CD8-positive, alpha-beta memory T cell (primary cell): ENCODE measurements at regions not wholly inside any gene's neighbourhood (a gene's known extent, or its start where the extent isn't known, plus 50 kb on each side); places are given as distances from the start of the nearest gene placed in this dataset.

Source experiments
- CTCF ChIA-PET: fragments of 350-600 bp; sonication (Branson Sonifier 250); formaldehyde crosslinking; loops from one replicate; lab custom pipeline; 2021; ENCODE audit warnings: antibody characterized with exemption; lab: Charles Lee
- POLR2A ChIA-PET: fragments of 350-600 bp; sonication (Branson Sonifier 250); formaldehyde crosslinking; loops from one replicate; lab custom pipeline; 2021; ENCODE audit warnings: antibody characterized with exemption; lab: Charles Lee
- DNase-seq, 5 donors: peaks; one replicate each; pipeline versions ENCODE4 v3.0.0 to v3.0.0-alpha.2; 2020 to 2022; ENCODE audit warnings: mixed read lengths in 1 of 5
- H3K27ac ChIP-seq: one replicate; pipeline ENCODE4 v1.7.0; 2013; ENCODE audit warnings: low read depth, mild to moderate bottlenecking, low read length, moderate library complexity
- H3K27me3 ChIP-seq: 2 replicates; pipeline ENCODE4 v1.7.0; 2013; ENCODE audit warnings: low read length, mild to moderate bottlenecking; ENCODE audit not compliant: insufficient read depth, poor library complexity, severe bottlenecking
- H3K36me3 ChIP-seq: 2 replicates; pipeline ENCODE4 v1.7.0; 2013; ENCODE audit warnings: mild to moderate bottlenecking, low read length, moderate library complexity; ENCODE audit not compliant: insufficient read depth
- H3K4me1 ChIP-seq: 2 replicates; pipeline ENCODE4 v1.7.0; 2013; ENCODE audit warnings: mild to moderate bottlenecking, low read length, moderate library complexity; ENCODE audit not compliant: insufficient read depth
- H3K4me3 ChIP-seq: 2 replicates; pipeline ENCODE4 v1.7.0; 2013; ENCODE audit warnings: mild to moderate bottlenecking, low read length
- H3K9me3 ChIP-seq: 2 replicates; pipeline ENCODE4 v1.7.0; 2013; ENCODE audit warnings: mild to moderate bottlenecking, low read length
- H3K27ac Mint-ChIP-seq, 8 donors: one replicate each; pipeline ENCODE4 v1.8.0; 2020 to 2021; ENCODE audit warnings: mixed read lengths in 8 of 8, mild to moderate bottlenecking in 6 of 8, inconsistent platforms in 3 of 8, moderate library complexity in 3 of 8
- H3K27me3 Mint-ChIP-seq, 2 donors: one replicate each; pipeline ENCODE4 v1.8.0; 2020 to 2021; ENCODE audit warnings: mixed read lengths in 2 of 2, mild to moderate bottlenecking in 1 of 2, moderate library complexity in 1 of 2
- H3K36me3 Mint-ChIP-seq, 3 donors: one replicate each; pipeline ENCODE4 v1.8.0; 2020 to 2021; ENCODE audit warnings: mixed read lengths in 3 of 3, inconsistent platforms in 1 of 3, mild to moderate bottlenecking in 1 of 3
- H3K4me1 Mint-ChIP-seq, 3 donors: one replicate each; pipeline ENCODE4 v1.8.0; 2020 to 2021; ENCODE audit warnings: mixed read lengths in 3 of 3, inconsistent platforms in 1 of 3, mild to moderate bottlenecking in 1 of 3
- H3K4me3 Mint-ChIP-seq, 7 donors: one replicate each; pipeline ENCODE4 v1.8.0; 2020 to 2021; ENCODE audit warnings: mixed read lengths in 7 of 7, mild to moderate bottlenecking in 6 of 7, moderate library complexity in 4 of 7, inconsistent platforms in 2 of 7
- H3K9me3 Mint-ChIP-seq, 5 donors: one replicate each; pipeline ENCODE4 v1.8.0; 2020 to 2022; ENCODE audit warnings: mixed read lengths in 5 of 5, mild to moderate bottlenecking in 3 of 5, moderate library complexity in 2 of 5, inconsistent platforms in 1 of 5

- Histone ChIP-seq H3K4me1 (no peaks in the 10 kb centered on the region), H3K4me3 (no peak overlapping the region), H3K27ac (no peak overlapping the region), H3K36me3 (no peaks in the 10 kb centered on the region), H3K27me3 (no peaks in the 10 kb centered on the region), H3K9me3 (no peaks in the 10 kb centered on the region)
- H3K27me3 Mint-ChIP-seq = peaks cover 22% of the 10 kb centered on the region in 2 donors
- CTCF ChIA-PET = no interaction called here
- no peak for DNase-seq
- no peak overlapping the region for H3K27ac Mint-ChIP-seq
- H3K9me3 Mint-ChIP-seq = peaks cover 0 to 2% (median 0%) of the 10 kb centered on the region in 5 donors
- POLR2A ChIA-PET = no interaction called here
- H3K4me1 Mint-ChIP-seq = no peaks in the 10 kb centered on the region
- no peaks in the 10 kb centered on the region for H3K36me3 Mint-ChIP-seq
- H3K4me3 Mint-ChIP-seq = no peak overlapping the region
Measured at GRCh38 chr2:205878999-205879762, 196.9 kb downstream of the NRP2 start.

- H3K9me3 Mint-ChIP-seq = peaks cover 0 to 2% (median 0%) of the 10 kb centered on the region in 5 donors
- Histone ChIP-seq H3K27me3 (no peaks in the 10 kb centered on the region), H3K4me1 (no peaks in the 10 kb centered on the region), H3K27ac (no peak overlapping the region), H3K4me3 (no peak overlapping the region), H3K36me3 (no peaks in the 10 kb centered on the region), H3K9me3 (no peaks in the 10 kb centered on the region)
- ChIA-PET POLR2A (no interaction called here), CTCF (no interaction called here)
- DNase-seq = no peak
- H3K27ac Mint-ChIP-seq = no peak overlapping the region
- no peaks in the 10 kb centered on the region for H3K4me1 Mint-ChIP-seq
- H3K4me3 Mint-ChIP-seq = no peak overlapping the region
- H3K27me3 Mint-ChIP-seq = peaks cover 20 to 23% of the 10 kb centered on the region in 2 donors
- H3K36me3 Mint-ChIP-seq = no peaks in the 10 kb centered on the region
Measured at GRCh38 chr2:205877496-205877895, 195.2 kb downstream of the NRP2 start.

GRCh38 chr2:205876127-205876526 is 193.8 kb downstream of the NRP2 start:
- no peak overlapping the region for H3K4me3 Mint-ChIP-seq
- no peaks in the 10 kb centered on the region for H3K4me1 ChIP-seq
- no peak for DNase-seq
- no peaks in the 10 kb centered on the region for H3K9me3 ChIP-seq
- ChIA-PET CTCF (no interaction called here), POLR2A (no interaction called here)
- H3K27me3 Mint-ChIP-seq = peaks cover 9 to 29% of the 10 kb centered on the region in 2 donors
- H3K27ac ChIP-seq = no peak overlapping the region
- H3K27me3 ChIP-seq = no peaks in the 10 kb centered on the region
- H3K9me3 Mint-ChIP-seq = peaks cover 0 to 2% (median 0%) of the 10 kb centered on the region in 5 donors
- no peaks in the 10 kb centered on the region for H3K36me3 ChIP-seq
- H3K36me3 Mint-ChIP-seq = no peaks in the 10 kb centered on the region
- H3K27ac Mint-ChIP-seq = no peak overlapping the region
- H3K4me1 Mint-ChIP-seq = no peaks in the 10 kb centered on the region
- no peak overlapping the region for H3K4me3 ChIP-seq

GRCh38 chr2:205872716-205873115 is 190.4 kb downstream of the NRP2 start:
- no peaks in the 10 kb centered on the region for H3K27me3 ChIP-seq
- no peaks in the 10 kb centered on the region for H3K36me3 Mint-ChIP-seq
- no peak overlapping the region for H3K4me3 ChIP-seq
- ChIA-PET CTCF (no interaction called here), POLR2A (no interaction called here)
- no peaks in the 10 kb centered on the region for H3K4me1 ChIP-seq
- H3K27ac Mint-ChIP-seq = no peak overlapping the region
- no peak overlapping the region for H3K4me3 Mint-ChIP-seq
- H3K27me3 Mint-ChIP-seq = peaks cover 2 to 34% of the 10 kb centered on the region in 2 donors
- H3K9me3 ChIP-seq = no peaks in the 10 kb centered on the region
- DNase-seq = no peak
- peaks cover 0 to 2% (median 0%) of the 10 kb centered on the region in 5 donors for H3K9me3 Mint-ChIP-seq
- H3K4me1 Mint-ChIP-seq = peaks cover 0 to 2% (median 0%) of the 10 kb centered on the region in 3 donors
- no peaks in the 10 kb centered on the region for H3K36me3 ChIP-seq
- H3K27ac ChIP-seq = no peak overlapping the region

- Histone ChIP-seq H3K36me3 (no peaks in the 10 kb centered on the region), H3K4me3 (no peak overlapping the region), H3K27ac (no peak overlapping the region), H3K4me1 (no peaks in the 10 kb centered on the region), H3K9me3 (no peaks in the 10 kb centered on the region), H3K27me3 (no peaks in the 10 kb centered on the region)
- no peaks in the 10 kb centered on the region for H3K36me3 Mint-ChIP-seq
- peaks cover 3 to 38% of the 10 kb centered on the region in 2 donors for H3K27me3 Mint-ChIP-seq
- H3K4me1 Mint-ChIP-seq = peaks cover 0 to 2% (median 0%) of the 10 kb centered on the region in 3 donors
- ChIA-PET POLR2A (no interaction called here), CTCF (no interaction called here)
- no peak for DNase-seq
- H3K9me3 Mint-ChIP-seq = no peaks in the 10 kb centered on the region
- H3K4me3 Mint-ChIP-seq = no peak overlapping the region
- no peak overlapping the region for H3K27ac Mint-ChIP-seq
Measured at GRCh38 chr2:205869439-205869838, 187.1 kb downstream of the NRP2 start.

GRCh38 chr2:205868773-205869333 is 186.6 kb downstream of the NRP2 start:
- Histone ChIP-seq H3K36me3 (no peaks in the 10 kb centered on the region), H3K4me1 (no peaks in the 10 kb centered on the region), H3K9me3 (no peaks in the 10 kb centered on the region), H3K27ac (no peak overlapping the region), H3K27me3 (no peaks in the 10 kb centered on the region), H3K4me3 (no peak overlapping the region)
- Mint-ChIP-seq H3K4me1 (peaks cover 0 to 2% (median 0%) of the 10 kb centered on the region in 3 donors), H3K27me3 (peaks cover 3 to 38% of the 10 kb centered on the region in 2 donors), H3K9me3 (no peaks in the 10 kb centered on the region), H3K4me3 (no peak overlapping the region), H3K36me3 (no peaks in the 10 kb centered on the region), H3K27ac (no peak overlapping the region)
- CTCF ChIA-PET = no interaction called here
- no peak for DNase-seq
- POLR2A ChIA-PET = no interaction called here

GRCh38 chr2:205868053-205868452 is 185.8 kb downstream of the NRP2 start:
- no peak for DNase-seq
- H3K4me1 ChIP-seq = no peaks in the 10 kb centered on the region
- peaks cover 3 to 38% of the 10 kb centered on the region in 2 donors for H3K27me3 Mint-ChIP-seq
- H3K9me3 Mint-ChIP-seq = no peaks in the 10 kb centered on the region
- H3K27ac Mint-ChIP-seq = no peak overlapping the region
- no peak overlapping the region for H3K27ac ChIP-seq
- H3K9me3 ChIP-seq = no peaks in the 10 kb centered on the region
- no peak overlapping the region for H3K4me3 ChIP-seq
- no peak overlapping the region for H3K4me3 Mint-ChIP-seq
- CTCF ChIA-PET = no interaction called here
- no peaks in the 10 kb centered on the region for H3K36me3 ChIP-seq
- POLR2A ChIA-PET = no interaction called here
- H3K36me3 Mint-ChIP-seq = no peaks in the 10 kb centered on the region
- H3K4me1 Mint-ChIP-seq = peaks cover 0 to 2% (median 0%) of the 10 kb centered on the region in 3 donors
- no peaks in the 10 kb centered on the region for H3K27me3 ChIP-seq

GRCh38 chr2:205867371-205867770 is 185.1 kb downstream of the NRP2 start:
- Mint-ChIP-seq H3K4me3 (no peak overlapping the region), H3K27me3 (peaks cover 3 to 35% of the 10 kb centered on the region in 2 donors), H3K9me3 (no peaks in the 10 kb centered on the region), H3K27ac (no peak overlapping the region), H3K36me3 (no peaks in the 10 kb centered on the region), H3K4me1 (peaks cover 0 to 2% (median 0%) of the 10 kb centered on the region in 3 donors)
- ChIA-PET POLR2A (no interaction called here), CTCF (no interaction called here)
- Histone ChIP-seq H3K4me1 (no peaks in the 10 kb centered on the region), H3K27ac (no peak overlapping the region), H3K4me3 (no peak overlapping the region), H3K9me3 (no peaks in the 10 kb centered on the region), H3K36me3 (no peaks in the 10 kb centered on the region), H3K27me3 (no peaks in the 10 kb centered on the region)
- DNase-seq = no peak
